Trophoblast cell (in vitro differentiated cells and primary cell): ENCODE measurements at regions not wholly inside any gene's neighbourhood (a gene's known extent, or its start where the extent isn't known, plus 50 kb on each side); places are given as distances from the start of the nearest gene placed in this dataset.

Source experiments
- DNase-seq, 2 donors: peaks; one replicate each; pipeline ENCODE4 v3.0.0-alpha.2; 2016
- H2AFZ ChIP-seq: 2 replicates; pipeline ENCODE4 v1.6.1; 2013; ENCODE audit warnings: low read length, moderate library complexity, mild to moderate bottlenecking; ENCODE audit not compliant: insufficient read depth, poor library complexity
- H2AK5ac ChIP-seq: 2 replicates; pipeline ENCODE4 v1.6.1; 2013; ENCODE audit warnings: mild to moderate bottlenecking, low read length
- H2BK120ac ChIP-seq: 2 replicates; pipeline ENCODE4 v1.6.1; 2013; ENCODE audit warnings: low read length, mild to moderate bottlenecking, moderate library complexity; ENCODE audit not compliant: insufficient read depth, poor library complexity
- H2BK12ac ChIP-seq: 2 replicates; pipeline ENCODE4 v1.6.1; 2013; ENCODE audit warnings: mild to moderate bottlenecking, low read length, moderate library complexity
- H2BK5ac ChIP-seq: 2 replicates; pipeline ENCODE4 v1.6.1; 2013; ENCODE audit warnings: low read length, low read depth, moderate library complexity, mild to moderate bottlenecking; ENCODE audit not compliant: poor library complexity
- H3K14ac ChIP-seq: 2 replicates; pipeline ENCODE4 v1.6.1; 2013; ENCODE audit warnings: mild to moderate bottlenecking, low read length
- H3K18ac ChIP-seq: 2 replicates; pipeline ENCODE4 v1.6.1; 2013; ENCODE audit warnings: mild to moderate bottlenecking, low read length
- H3K23ac ChIP-seq: 2 replicates; pipeline ENCODE4 v1.6.1; 2013; ENCODE audit warnings: low read length
- H3K27ac ChIP-seq: 2 replicates; pipeline ENCODE4 v1.5.1; 2013; ENCODE audit warnings: low read depth, mild to moderate bottlenecking, inconsistent platforms, low read length, moderate library complexity
- H3K27me3 ChIP-seq: 2 replicates; pipeline ENCODE4 v1.6.1; 2013; ENCODE audit warnings: inconsistent platforms, mild to moderate bottlenecking, low read length, moderate library complexity; ENCODE audit not compliant: insufficient read depth
- H3K36me3 ChIP-seq, 2 experiments: 1 replicate in 1 of 2; 2 replicates in 1 of 2; pipeline ENCODE4 v1.6.1; 2013; ENCODE audit warnings: low read length in 2 of 2, mild to moderate bottlenecking in 2 of 2, moderate library complexity in 1 of 2; ENCODE audit not compliant: insufficient read depth in 2 of 2, control insufficient read depth in 1 of 2
- H3K4ac ChIP-seq: 2 replicates; pipeline ENCODE4 v1.6.1; 2013; ENCODE audit warnings: low read depth, mild to moderate bottlenecking, low read length, moderate library complexity
- H3K4me1 ChIP-seq, 2 experiments: 1 replicate in 1 of 2; 2 replicates in 1 of 2; pipeline ENCODE4 v1.6.1; 2013; ENCODE audit warnings: low read length in 2 of 2, mild to moderate bottlenecking in 2 of 2, moderate library complexity in 1 of 2; ENCODE audit not compliant: insufficient read depth in 2 of 2, control insufficient read depth in 1 of 2
- H3K4me2 ChIP-seq: 2 replicates; pipeline ENCODE4 v1.6.1; 2013; ENCODE audit warnings: inconsistent platforms, mild to moderate bottlenecking, low read length, moderate library complexity
- H3K4me3 ChIP-seq: 2 replicates; pipeline ENCODE4 v1.5.1; 2013; ENCODE audit warnings: mild to moderate bottlenecking, low read depth, low read length, inconsistent platforms
- H3K79me1 ChIP-seq: one replicate; pipeline ENCODE4 v1.6.1; 2013; ENCODE audit warnings: low read length
- H3K79me2 ChIP-seq: 2 replicates; pipeline ENCODE4 v1.6.1; 2013; ENCODE audit warnings: low read length, mild to moderate bottlenecking; ENCODE audit not compliant: control insufficient read depth, insufficient read depth, poor library complexity
- H3K9ac ChIP-seq: 2 replicates; pipeline ENCODE4 v1.6.1; 2013; ENCODE audit warnings: mild to moderate bottlenecking, low read length
- H3K9me3 ChIP-seq: 2 replicates; pipeline ENCODE4 v1.6.1; 2013; ENCODE audit warnings: low read depth, mild to moderate bottlenecking, control low read depth, inconsistent platforms, low read length; ENCODE audit not compliant: insufficient read depth
- H4K12ac ChIP-seq: 2 replicates; pipeline ENCODE4 v1.6.1; 2013; ENCODE audit warnings: low read depth, mild to moderate bottlenecking, low read length, moderate library complexity
- H4K8ac ChIP-seq: 2 replicates; pipeline ENCODE4 v1.6.1; 2013; ENCODE audit warnings: low read depth, mild to moderate bottlenecking, low read length, moderate library complexity
- H4K91ac ChIP-seq: one replicate; pipeline ENCODE4 v1.6.1; 2013; ENCODE audit warnings: low read depth, mild to moderate bottlenecking, low read length, moderate library complexity
- WGBS: extraction: QIAGEN DNeasy Blood & Tissue Kit; methylation state at CpG from one replicate; pipeline ENCODE4 v1.1.7; 2013; ENCODE audit warnings: missing lambda C conversion rate; ENCODE audit not compliant: insufficient read length, insufficient coverage; ENCODE audit errors: extremely low coverage; 5-methylcytosine and 5-hydroxymethylcytosine counted together

- Histone ChIP-seq H2BK120ac (no peak overlapping the region), H3K27me3 (no peaks in the 10 kb centered on the region), H2AFZ (peak overlapping the region; percentile 77), H3K4me3 (peak overlapping the region; percentile 93), H3K79me2 (peaks cover 2% of the 10 kb centered on the region), H4K8ac (peak overlapping the region; percentile 85), H2AK5ac (no peak overlapping the region), H3K14ac (peak overlapping the region; percentile 33), H3K79me1 (peaks cover 5% of the 10 kb centered on the region), H4K12ac (peak overlapping the region; percentile 63), H3K4me2 (peak overlapping the region; percentile 82), H3K27ac (peak overlapping the region; percentile 44), H2BK12ac (no peak overlapping the region), H4K91ac (peak overlapping the region; percentile 45), H3K36me3 (peaks cover 0 to 2% of the 10 kb centered on the region in 2 experiments), H3K9ac (peak overlapping the region; percentile 86), H3K9me3 (peaks cover 2% of the 10 kb centered on the region), H2BK5ac (peak overlapping the region; percentile 3), H3K4ac (peak overlapping the region; percentile 4), H3K4me1 (peaks cover 5 to 7% of the 10 kb centered on the region in 2 experiments), H3K18ac (peak overlapping the region; percentile 19), H3K23ac (no peak overlapping the region)
- WGBS: no CpG with 5 or more reads among the region's 51 CpGs
- peak; percentile 61 to 86 for DNase-seq
Measured at GRCh38 chr19:27793644-27794493, 1419.1 kb downstream of the UQCRFS1 start.

- H3K18ac ChIP-seq: peak overlapping the region; percentile 10
- peak overlapping the region; percentile 45 for H4K91ac ChIP-seq
- peak overlapping the region; percentile 82 for H3K4me2 ChIP-seq
- peaks cover 2% of the 10 kb centered on the region for H3K9me3 ChIP-seq
- H2BK120ac ChIP-seq: no peak overlapping the region
- H3K36me3 ChIP-seq: peaks cover 0 to 2% of the 10 kb centered on the region in 2 experiments
- H3K14ac ChIP-seq: peak overlapping the region; percentile 33
- peak in 1 of 2 donors; percentile 46 for DNase-seq
- no peak overlapping the region for H2BK5ac ChIP-seq
- peak overlapping the region; percentile 55 for H3K9ac ChIP-seq
- H3K23ac ChIP-seq: no peak overlapping the region
- H2AK5ac ChIP-seq: no peak overlapping the region
- H4K8ac ChIP-seq: peak overlapping the region; percentile 54
- peaks cover 2% of the 10 kb centered on the region for H3K79me2 ChIP-seq
- H4K12ac ChIP-seq: peak overlapping the region; percentile 29
- peaks cover 5% of the 10 kb centered on the region for H3K79me1 ChIP-seq
- peak overlapping the region; percentile 77 for H2AFZ ChIP-seq
- no peak overlapping the region for H2BK12ac ChIP-seq
- peak overlapping the region; percentile 93 for H3K4me3 ChIP-seq
- H3K4ac ChIP-seq: no peak overlapping the region
- no CpG with 5 or more reads among the region's 20 CpGs for WGBS
- H3K4me1 ChIP-seq: peaks cover 5 to 7% of the 10 kb centered on the region in 2 experiments
- H3K27me3 ChIP-seq: no peaks in the 10 kb centered on the region
- peak overlapping the region; percentile 44 for H3K27ac ChIP-seq
Measured at GRCh38 chr19:27793128-27793643, 1419.8 kb downstream of the UQCRFS1 start.

GRCh38 chr19:27792576-27793127 lies 1420.3 kb downstream of the UQCRFS1 start:
- H2AK5ac ChIP-seq: no peak overlapping the region

GRCh38 chr19:27780367-27781075 lies 1432.4 kb downstream of the UQCRFS1 start:
- H3K4me2 ChIP-seq: no peak overlapping the region
- no CpG with 5 or more reads among the region's 10 CpGs for WGBS
- no peak overlapping the region for H3K4ac ChIP-seq
- no peak overlapping the region for H2BK12ac ChIP-seq
- no peaks in the 10 kb centered on the region for H3K79me2 ChIP-seq
- H3K18ac ChIP-seq: no peak overlapping the region
- no peaks in the 10 kb centered on the region for H3K79me1 ChIP-seq
- no peak overlapping the region for H3K4me3 ChIP-seq
- no peak overlapping the region for H2BK5ac ChIP-seq
- H4K8ac ChIP-seq: no peak overlapping the region
- no peak overlapping the region for H4K91ac ChIP-seq
- no peak for DNase-seq
- H3K9me3 ChIP-seq: peaks cover 3% of the 10 kb centered on the region
- no peak overlapping the region for H3K14ac ChIP-seq
- no peaks in the 10 kb centered on the region for H3K4me1 ChIP-seq
- no peak overlapping the region for H3K23ac ChIP-seq
- peaks cover 0 to 2% of the 10 kb centered on the region in 2 experiments for H3K36me3 ChIP-seq
- no peak overlapping the region for H4K12ac ChIP-seq
- H2AK5ac ChIP-seq: no peak overlapping the region
- no peak overlapping the region for H2AFZ ChIP-seq
- H3K9ac ChIP-seq: no peak overlapping the region
- H3K27me3 ChIP-seq: no peaks in the 10 kb centered on the region
- H3K27ac ChIP-seq: no peak overlapping the region
- H2BK120ac ChIP-seq: no peak overlapping the region

More at GRCh38 chr19:27792576-27793127, 1420.3 kb downstream of the UQCRFS1 start:
- peaks cover 2% of the 10 kb centered on the region for H3K79me2 ChIP-seq
- H2AFZ ChIP-seq: peak overlapping the region; percentile 73
- no peak overlapping the region for H2BK120ac ChIP-seq
- peak overlapping the region; percentile 82 for H3K4me2 ChIP-seq
- H3K79me1 ChIP-seq: peaks cover 5% of the 10 kb centered on the region
- no peak overlapping the region for H4K91ac ChIP-seq
- H4K12ac ChIP-seq: no peak overlapping the region
- H3K4me1 ChIP-seq: peaks cover 5 to 7% of the 10 kb centered on the region in 2 experiments
- H3K27ac ChIP-seq: no peak overlapping the region
- WGBS: no CpG with 5 or more reads among the region's 6 CpGs
- no peak overlapping the region for H3K4ac ChIP-seq
- no peak for DNase-seq
- H3K9ac ChIP-seq: no peak overlapping the region
- peak overlapping the region; percentile 54 for H4K8ac ChIP-seq
- no peak overlapping the region for H3K23ac ChIP-seq
- no peaks in the 10 kb centered on the region for H3K36me3 ChIP-seq
- H3K14ac ChIP-seq: no peak overlapping the region
- H3K18ac ChIP-seq: no peak overlapping the region
- peaks cover 2% of the 10 kb centered on the region for H3K9me3 ChIP-seq
- H3K27me3 ChIP-seq: no peaks in the 10 kb centered on the region
- no peak overlapping the region for H2BK12ac ChIP-seq
- no peak overlapping the region for H2BK5ac ChIP-seq
- H3K4me3 ChIP-seq: peak overlapping the region; percentile 93
